ENCODE measurements at regions not wholly inside any gene's neighbourhood (a gene's known extent, or its start where the extent isn't known, plus 50 kb on each side); places are given as distances from the start of the nearest gene placed in this dataset.

DNA sequence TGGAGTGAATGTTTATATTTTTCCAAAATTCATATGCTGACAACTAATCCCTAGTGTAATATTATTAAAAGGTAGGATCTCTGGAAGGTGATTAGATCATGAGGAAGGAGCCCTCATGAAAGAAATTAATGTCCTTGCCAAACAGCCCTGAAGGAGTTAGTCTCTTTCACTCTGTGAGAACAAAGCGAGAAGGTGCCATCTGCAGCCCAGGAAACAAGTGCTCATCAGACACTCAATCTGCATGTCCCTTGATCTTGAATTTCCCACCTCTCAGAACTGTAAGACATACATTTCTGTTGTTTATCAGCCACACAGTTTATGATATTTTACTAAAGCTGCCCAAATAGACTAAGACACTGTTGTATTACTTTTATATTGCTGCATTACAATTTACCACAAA is 1283.4 kb downstream of the PCDH7 start:
- H3K4me3 ChIP-seq (replicated peaks; ENCODE audit: low read depth, low read length) = no peak overlapping the region
- DNase-seq (ENCODE audit: extremely low read depth, insufficient read length) = no peak

DNA sequence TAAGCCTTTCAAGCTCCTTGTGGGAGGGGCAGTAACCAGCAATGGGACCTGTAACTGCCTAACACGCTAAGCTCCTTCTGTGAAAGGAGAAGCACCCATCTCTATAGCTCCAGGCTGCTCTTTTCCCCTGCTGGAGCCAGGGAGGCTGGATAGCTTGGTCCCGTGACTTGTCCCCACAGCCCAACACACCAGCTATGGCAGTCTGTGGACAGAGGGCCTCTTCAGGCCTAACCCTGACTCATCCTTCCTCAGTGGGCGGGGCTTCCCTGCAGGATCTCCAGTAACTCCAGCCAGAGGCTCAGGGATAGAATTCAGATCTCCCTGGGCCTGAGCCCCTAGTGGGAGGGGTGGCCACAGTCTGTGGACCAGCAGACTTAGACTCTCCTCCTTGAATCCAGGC is 1290.1 kb downstream of the PCDH7 start:
- Histone ChIP-seq H3K27me3 (replicated peaks; ENCODE audit: control insufficient read depth, insufficient read depth, low read length) (no peaks in the 10 kb centered on the region), H3K4me3 (replicated peaks; ENCODE audit: low read depth, low read length) (no peak overlapping the region), H3K36me3 (ENCODE audit: control insufficient read depth, insufficient read depth, low read length) (no peaks in the 10 kb centered on the region; the same call in 1 of the 2 replicates)
- TF ChIP-seq, protein P1, sequence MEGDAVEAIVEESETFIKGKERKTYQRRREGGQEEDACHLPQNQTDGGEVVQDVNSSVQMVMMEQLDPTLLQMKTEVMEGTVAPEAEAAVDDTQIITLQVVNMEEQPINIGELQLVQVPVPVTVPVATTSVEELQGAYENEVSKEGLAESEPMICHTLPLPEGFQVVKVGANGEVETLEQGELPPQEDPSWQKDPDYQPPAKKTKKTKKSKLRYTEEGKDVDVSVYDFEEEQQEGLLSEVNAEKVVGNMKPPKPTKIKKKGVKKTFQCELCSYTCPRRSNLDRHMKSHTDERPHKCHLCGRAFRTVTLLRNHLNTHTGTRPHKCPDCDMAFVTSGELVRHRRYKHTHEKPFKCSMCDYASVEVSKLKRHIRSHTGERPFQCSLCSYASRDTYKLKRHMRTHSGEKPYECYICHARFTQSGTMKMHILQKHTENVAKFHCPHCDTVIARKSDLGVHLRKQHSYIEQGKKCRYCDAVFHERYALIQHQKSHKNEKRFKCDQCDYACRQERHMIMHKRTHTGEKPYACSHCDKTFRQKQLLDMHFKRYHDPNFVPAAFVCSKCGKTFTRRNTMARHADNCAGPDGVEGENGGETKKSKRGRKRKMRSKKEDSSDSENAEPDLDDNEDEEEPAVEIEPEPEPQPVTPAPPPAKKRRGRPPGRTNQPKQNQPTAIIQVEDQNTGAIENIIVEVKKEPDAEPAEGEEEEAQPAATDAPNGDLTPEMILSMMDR (IDR thresholded peaks at IDR 0.05; ENCODE audit: insufficient read depth, low read length, poor library complexity, severe bottlenecking) = no peak
- DNase-seq (ENCODE audit: extremely low read depth, insufficient read length) = no peak

More for the DNA sequence above, 1283.4 kb downstream of the PCDH7 start:
- no peaks in the 10 kb centered on the region for H3K36me3 ChIP-seq (ENCODE audit: control insufficient read depth, insufficient read depth, low read length)
- no peaks in the 10 kb centered on the region for H3K27me3 ChIP-seq (replicated peaks; ENCODE audit: control insufficient read depth, insufficient read depth, low read length)
- TF ChIP-seq, protein P1 (IDR thresholded peaks at IDR 0.05; ENCODE audit: insufficient read depth, low read length, poor library complexity, severe bottlenecking) = no peak

DNA sequence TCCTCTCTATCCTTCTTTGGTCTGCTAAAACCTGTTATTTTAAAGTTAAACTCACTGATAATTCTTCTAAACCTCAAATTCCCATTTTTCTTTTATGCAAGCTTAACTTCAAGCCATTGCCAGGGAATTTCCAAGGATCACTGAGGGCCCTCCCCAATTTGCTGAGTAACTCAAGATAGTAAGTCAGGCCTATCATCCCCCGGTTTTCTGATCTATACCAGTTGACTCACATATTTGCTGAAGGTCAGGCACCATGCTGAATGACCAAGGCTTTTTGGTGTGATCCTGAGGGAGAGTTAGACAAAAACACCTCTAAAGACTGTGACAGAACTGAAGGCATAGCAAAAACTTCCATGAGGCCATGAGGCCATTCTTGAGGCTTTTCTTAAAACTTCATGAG is 1301.9 kb downstream of the PCDH7 start:
- TF ChIP-seq, protein P1 (IDR thresholded peaks at IDR 0.05; ENCODE audit: insufficient read depth, low read length, poor library complexity, severe bottlenecking) = no peak
- H3K4me3 ChIP-seq (replicated peaks; ENCODE audit: low read depth, low read length) = no peak overlapping the region
- no peak for DNase-seq (ENCODE audit: extremely low read depth, insufficient read length)
- no peaks in the 10 kb centered on the region for H3K27me3 ChIP-seq (replicated peaks; ENCODE audit: control insufficient read depth, insufficient read depth, low read length)
- no peaks in the 10 kb centered on the region for H3K36me3 ChIP-seq (ENCODE audit: control insufficient read depth, insufficient read depth, low read length)

DNA sequence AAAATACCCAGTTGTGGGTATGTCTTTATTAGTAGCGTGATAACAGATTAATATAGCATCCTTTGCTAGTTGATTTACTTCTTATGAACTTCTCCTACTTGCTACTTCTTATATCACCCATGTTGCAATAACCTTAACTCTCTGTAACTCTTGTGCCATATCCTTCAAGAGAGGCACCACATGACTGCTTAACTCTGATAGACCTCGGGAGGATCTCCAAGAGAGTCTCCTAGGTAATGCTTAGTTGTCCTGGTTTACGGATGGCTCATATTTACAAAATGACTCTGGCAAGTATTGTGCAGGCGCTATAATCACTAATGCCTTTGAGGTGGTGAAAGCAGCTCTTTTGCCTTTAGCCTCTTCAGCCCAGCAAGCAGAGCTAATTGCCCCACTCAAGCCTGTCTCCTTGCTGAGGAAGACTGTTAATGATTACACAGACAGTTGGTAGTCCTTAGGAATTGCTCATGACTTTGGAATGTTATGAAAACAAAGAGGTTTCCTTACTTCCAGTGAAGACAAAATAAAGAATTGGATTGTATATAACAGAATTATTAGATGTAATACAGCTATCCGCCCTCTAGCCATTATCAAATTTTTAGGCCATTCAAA is 1305.8 kb downstream of the PCDH7 start:
- Histone ChIP-seq H3K36me3 (ENCODE audit: control insufficient read depth, insufficient read depth, low read length) (no peaks in the 10 kb centered on the region), H3K27me3 (replicated peaks; ENCODE audit: control insufficient read depth, insufficient read depth, low read length) (no peaks in the 10 kb centered on the region), H3K4me3 (replicated peaks; ENCODE audit: low read depth, low read length) (no peak overlapping the region)
- TF ChIP-seq, protein P1 (IDR thresholded peaks at IDR 0.05; ENCODE audit: insufficient read depth, low read length, poor library complexity, severe bottlenecking) = no peak
- no peak for DNase-seq (ENCODE audit: extremely low read depth, insufficient read length)

DNA sequence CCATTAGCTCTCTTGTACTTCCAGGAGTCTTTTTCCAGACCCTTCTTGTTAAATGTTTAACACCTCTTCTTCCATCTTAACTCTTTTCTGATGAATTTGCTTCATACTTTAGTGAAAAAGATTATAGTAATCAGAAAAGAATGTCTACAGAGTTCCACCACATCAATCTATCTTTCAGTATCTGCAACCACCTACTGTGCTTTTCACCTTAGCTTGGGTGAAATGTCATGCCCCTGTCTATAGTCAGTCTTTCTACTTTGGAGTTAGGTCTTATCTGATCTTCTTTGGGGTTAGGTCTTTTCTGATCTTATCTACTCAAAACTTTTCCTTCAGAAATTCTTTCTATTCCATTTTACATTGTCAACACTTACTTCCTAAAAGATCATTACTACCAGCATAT is 1310.2 kb downstream of the PCDH7 start:
- no peaks in the 10 kb centered on the region for H3K27me3 ChIP-seq (replicated peaks; ENCODE audit: control insufficient read depth, insufficient read depth, low read length)
- H3K4me3 ChIP-seq (replicated peaks; ENCODE audit: low read depth, low read length) = no peak overlapping the region
- H3K36me3 ChIP-seq (ENCODE audit: control insufficient read depth, insufficient read depth, low read length) = no peaks in the 10 kb centered on the region
- TF ChIP-seq, protein P1 (IDR thresholded peaks at IDR 0.05; ENCODE audit: insufficient read depth, low read length, poor library complexity, severe bottlenecking) = no peak
- no peak for DNase-seq (ENCODE audit: extremely low read depth, insufficient read length)

DNA sequence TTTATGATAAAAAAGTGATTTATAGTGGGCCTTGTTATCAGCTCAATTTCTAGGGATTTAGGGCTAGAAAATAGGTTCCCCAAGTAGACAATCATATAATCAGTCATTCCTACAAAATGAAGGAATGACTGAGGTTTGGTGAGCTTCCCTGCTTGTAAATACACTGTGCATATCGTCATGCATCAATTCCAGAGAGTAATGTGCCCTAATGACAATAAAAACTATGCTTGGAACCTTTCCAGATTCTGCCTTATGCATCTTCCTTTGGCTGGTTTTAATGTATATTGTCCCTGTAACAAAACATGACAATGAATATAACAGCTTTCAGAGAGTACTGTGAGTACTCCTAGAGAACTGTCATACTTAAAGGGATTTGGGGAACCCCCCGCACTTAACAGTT is 1310.9 kb downstream of the PCDH7 start:
- H3K27me3 ChIP-seq (replicated peaks; ENCODE audit: control insufficient read depth, insufficient read depth, low read length) = no peaks in the 10 kb centered on the region
- TF ChIP-seq, protein P1 (IDR thresholded peaks at IDR 0.05; ENCODE audit: insufficient read depth, low read length, poor library complexity, severe bottlenecking) = no peak
- H3K36me3 ChIP-seq (ENCODE audit: control insufficient read depth, insufficient read depth, low read length) = no peaks in the 10 kb centered on the region
- DNase-seq (ENCODE audit: extremely low read depth, insufficient read length) = no peak
- no peak overlapping the region for H3K4me3 ChIP-seq (replicated peaks; ENCODE audit: low read depth, low read length)
